Hematopoietic multipotent progenitor cell (in vitro differentiated cells): ENCODE measurements at regions not wholly inside any gene's neighbourhood (a gene's known extent, or its start where the extent isn't known, plus 50 kb on each side); places are given as distances from the start of the nearest gene placed in this dataset. TPM values are rescaled to one million over a fixed set of nuclear protein-coding genes. Genes with fewer than 3 reads are reported as not detected.

Experiments used
- DNase-seq, 3 donors: peaks; one replicate each; pipeline ENCODE4 v3.0.0-alpha.2; 2011 to 2015; ENCODE audit warnings: low read depth in 2 of 3, low spot score in 2 of 3
- small RNA-seq: library from RNA; depleted of rRNA; stranded (forward); fragments of <200 nt; gene quantifications from one replicate; pipeline ENCODE3, GENCODE V24; 2012

GRCh38 chr15:25932696-25933095, 69.6 kb upstream of the ATP10A start:
- no peak for DNase-seq

- DNase-seq: no peak
These were observed 68.7 kb upstream of the ATP10A start for GRCh38 chr15:25931851-25932250.

GRCh38 chr15:25930931-25931330, 67.8 kb upstream of the ATP10A start:
- no peak for DNase-seq

Small RNAs in the stretch of these regions (small RNA-seq; reads per million reads assigned to genes)
- not detected for gene RF00554
